ENCODE measurements at regions not wholly inside any gene's neighbourhood (a gene's known extent, or its start where the extent isn't known, plus 50 kb on each side); places are given as distances from the start of the nearest gene placed in this dataset.

DNA sequence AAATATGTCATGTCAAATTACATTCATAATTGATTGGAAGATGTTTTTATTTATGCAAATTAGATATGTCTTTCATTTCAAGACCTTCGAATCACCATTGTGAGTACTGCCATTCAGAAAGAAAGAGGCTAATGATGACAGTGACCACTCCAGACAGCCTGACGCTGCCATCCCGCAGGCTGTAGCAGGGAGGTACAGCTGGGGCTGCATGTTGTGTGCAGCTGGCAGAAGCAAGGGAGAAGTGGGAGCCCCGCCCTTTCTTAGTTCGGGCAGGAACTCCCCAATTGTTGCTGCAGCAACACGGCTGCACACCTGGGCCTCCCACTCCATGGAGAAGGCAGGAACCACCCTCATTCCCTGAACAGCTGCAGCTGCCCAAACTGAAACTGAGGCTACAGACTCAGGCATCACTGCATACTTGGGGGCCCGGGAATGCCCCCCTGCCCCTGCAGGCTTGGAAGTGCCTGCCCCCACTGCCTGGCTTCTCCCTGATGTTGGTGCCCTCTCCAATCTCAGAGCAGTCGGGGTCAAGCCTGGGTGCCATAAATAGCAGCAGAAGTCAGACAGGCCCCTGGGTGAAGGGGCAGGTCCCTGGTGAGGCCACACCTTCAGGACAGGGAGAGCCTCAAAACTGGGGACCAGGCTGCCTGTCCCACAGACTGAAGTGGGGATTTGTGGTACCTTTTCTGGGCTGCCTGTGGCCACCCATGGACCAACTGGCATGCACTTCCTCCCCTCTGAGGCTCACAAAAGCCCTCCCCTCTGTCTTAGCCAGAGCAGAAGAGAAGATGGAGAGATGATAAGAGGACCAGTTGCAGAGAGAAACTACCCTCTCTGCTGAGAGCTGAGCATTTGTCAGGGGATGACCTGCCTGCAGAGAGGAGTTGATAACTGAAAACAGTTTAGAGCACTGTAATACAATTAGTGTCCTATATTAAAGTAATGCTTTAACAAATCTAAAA, 964.6 kb downstream of the SI start:
- TF ChIP-seq, protein P1, sequence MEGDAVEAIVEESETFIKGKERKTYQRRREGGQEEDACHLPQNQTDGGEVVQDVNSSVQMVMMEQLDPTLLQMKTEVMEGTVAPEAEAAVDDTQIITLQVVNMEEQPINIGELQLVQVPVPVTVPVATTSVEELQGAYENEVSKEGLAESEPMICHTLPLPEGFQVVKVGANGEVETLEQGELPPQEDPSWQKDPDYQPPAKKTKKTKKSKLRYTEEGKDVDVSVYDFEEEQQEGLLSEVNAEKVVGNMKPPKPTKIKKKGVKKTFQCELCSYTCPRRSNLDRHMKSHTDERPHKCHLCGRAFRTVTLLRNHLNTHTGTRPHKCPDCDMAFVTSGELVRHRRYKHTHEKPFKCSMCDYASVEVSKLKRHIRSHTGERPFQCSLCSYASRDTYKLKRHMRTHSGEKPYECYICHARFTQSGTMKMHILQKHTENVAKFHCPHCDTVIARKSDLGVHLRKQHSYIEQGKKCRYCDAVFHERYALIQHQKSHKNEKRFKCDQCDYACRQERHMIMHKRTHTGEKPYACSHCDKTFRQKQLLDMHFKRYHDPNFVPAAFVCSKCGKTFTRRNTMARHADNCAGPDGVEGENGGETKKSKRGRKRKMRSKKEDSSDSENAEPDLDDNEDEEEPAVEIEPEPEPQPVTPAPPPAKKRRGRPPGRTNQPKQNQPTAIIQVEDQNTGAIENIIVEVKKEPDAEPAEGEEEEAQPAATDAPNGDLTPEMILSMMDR (conservative IDR thresholded peaks at IDR 0.05; ENCODE audit: low read depth, low read length): no peak
- no peak for TF ChIP-seq EZH2 (IDR thresholded peaks at IDR 0.05; ENCODE audit: borderline replicate concordance, low read depth, low read length, poor library complexity, severe bottlenecking)

Measured in A673 (cell line).